Vagina (tissue), 2 donors: ENCODE measurements at regions not wholly inside any gene's neighbourhood (a gene's known extent, or its start where the extent isn't known, plus 50 kb on each side); places are given as distances from the start of the nearest gene placed in this dataset.

ENCODE experiments used
- CTCF ChIP-seq, 3 experiments: fragments of 450-650 bp in 2 of 3; fragments of 200-600 bp in 1 of 3; sonication (generic) in 1 of 3; IDR thresholded peaks; one replicate each; pipeline ENCODE4 v1.5.1; 2017 to 2019; ENCODE audit warnings: antibody characterized with exemption in 3 of 3, mild to moderate bottlenecking in 2 of 3, moderate library complexity in 2 of 3
- POLR2A ChIP-seq, 2 donors: fragments of 450-650 bp; IDR thresholded peaks; one replicate each; pipeline ENCODE4 v1.6.1; 2017; ENCODE audit warnings: antibody characterized with exemption in 2 of 2, mild to moderate bottlenecking in 2 of 2, moderate library complexity in 2 of 2

- TF ChIP-seq CTCF (IDR thresholded peaks at IDR 0.05): no peak
- no peak for TF ChIP-seq POLR2A (IDR thresholded peaks at IDR 0.05)
These were observed 171.9 kb downstream of the FAM43A start for GRCh38 chr3:194857469-194858113.
